Peyer's patch (tissue), 4 donors: ENCODE measurements at regions not wholly inside any gene's neighbourhood (a gene's known extent, or its start where the extent isn't known, plus 50 kb on each side); places are given as distances from the start of the nearest gene placed in this dataset.
"Not testable (repeated sequence)": the region's sequence is repeated elsewhere in the genome, so short reads cannot be mapped to it uniquely, and the experiment has no call there.

Experiments
- DNase-seq, 3 donors: peaks; one replicate each; pipeline ENCODE4 v3.0.0-alpha.2; 2017 to 2019
- H3K27ac ChIP-seq, 4 donors: fragments of 200-600 bp; sonication (generic); one replicate each; pipeline ENCODE4 v1.5.1; 2016 to 2019
- H3K27me3 ChIP-seq, 2 donors: fragments of 200-600 bp; sonication (generic); one replicate each; pipeline ENCODE4 v1.5.1; 2019
- H3K36me3 ChIP-seq, 3 donors: fragments of 200-600 bp; sonication (generic); one replicate each; pipeline ENCODE4 v1.5.1; 2016 to 2019
- H3K4me1 ChIP-seq, 4 donors: fragments of 200-600 bp; sonication (generic); one replicate each; pipeline ENCODE4 v1.5.1; 2016 to 2019
- H3K4me3 ChIP-seq, 4 donors: fragments of 200-600 bp; sonication (generic); 1 replicate in 3 of 4; 2 replicates in 1 of 4; pipeline ENCODE4 v1.5.1; 2016 to 2019; ENCODE audit warnings: mild to moderate bottlenecking in 1 of 4
- H3K9me3 ChIP-seq, 4 donors: fragments of 200-600 bp; sonication (generic); one replicate each; pipeline ENCODE4 v1.5.1; 2016 to 2019; ENCODE audit warnings: mild to moderate bottlenecking in 1 of 4
- CTCF ChIP-seq, 6 experiments: fragments of 450-650 bp in 4 of 6; fragments of 200-600 bp in 2 of 6; sonication (generic) in 1 of 6; IDR thresholded peaks; one replicate each; pipeline ENCODE4 v1.5.1; 2017 to 2019; ENCODE audit warnings: antibody characterized with exemption in 6 of 6, mild to moderate bottlenecking in 3 of 6, moderate library complexity in 1 of 6
- POLR2A ChIP-seq, 2 donors: fragments of 450-650 bp; IDR thresholded peaks; one replicate each; pipeline ENCODE4 v1.5.1; 2017; ENCODE audit warnings: antibody characterized with exemption in 2 of 2, mild to moderate bottlenecking in 2 of 2, moderate library complexity in 2 of 2

- TF ChIP-seq CTCF (IDR thresholded peaks at IDR 0.05) (no peak), POLR2A (IDR thresholded peaks at IDR 0.05) (peak in 1 of 2 donors; percentile 14)
- Histone ChIP-seq H3K4me1 (peaks cover 0 to 44% (median 4%) of the 10 kb centered on the region in 4 donors), H3K9me3 (no peaks in the 10 kb centered on the region), H3K27ac (peak overlapping the region in 3 of 4 donors; percentile 47 to 74 (median 71)), H3K27me3 (no peaks in the 10 kb centered on the region), H3K36me3 (no peaks in the 10 kb centered on the region), H3K4me3 (no peak overlapping the region)
- peak in 2 of 3 donors; percentile 50 to 74 for DNase-seq
These were observed 75.2 kb downstream of the KATNIP start for GRCh38 chr16:27625050-27625697.

- Histone ChIP-seq H3K4me3 (no peak overlapping the region), H3K27ac (peak overlapping the region in 1 of 4 donors; percentile 71), H3K36me3 (no peaks in the 10 kb centered on the region), H3K4me1 (peaks cover 0 to 44% (median 4%) of the 10 kb centered on the region in 4 donors), H3K9me3 (no peaks in the 10 kb centered on the region), H3K27me3 (no peaks in the 10 kb centered on the region)
- no peak for DNase-seq
- TF ChIP-seq POLR2A (IDR thresholded peaks at IDR 0.05) (no peak), CTCF (IDR thresholded peaks at IDR 0.05) (no peak)
These were observed 77.2 kb downstream of the KATNIP start for GRCh38 chr16:27627136-27627535.

GRCh38 chr16:27628241-27628942, 78.4 kb downstream of the KATNIP start:
- no peak for TF ChIP-seq CTCF (IDR thresholded peaks at IDR 0.05)
- no peak for TF ChIP-seq POLR2A (IDR thresholded peaks at IDR 0.05)
- DNase-seq = no peak
- H3K9me3 ChIP-seq = no peaks in the 10 kb centered on the region
- H3K27ac ChIP-seq = no peak overlapping the region
- peaks cover 0 to 44% (median 4%) of the 10 kb centered on the region in 4 donors for H3K4me1 ChIP-seq
- H3K27me3 ChIP-seq = no peaks in the 10 kb centered on the region
- no peaks in the 10 kb centered on the region for H3K36me3 ChIP-seq
- no peak overlapping the region for H3K4me3 ChIP-seq

- H3K4me1 ChIP-seq = peaks cover 0 to 39% (median 4%) of the 10 kb centered on the region in 4 donors
- DNase-seq, H3K4me3 ChIP-seq, H3K36me3 ChIP-seq, H3K9me3 ChIP-seq, H3K27ac ChIP-seq, H3K27me3 ChIP-seq: not testable (repeated sequence)
These were observed 79.1 kb downstream of the KATNIP start for GRCh38 chr16:27628943-27629462.

GRCh38 chr16:27632216-27632615, 82.3 kb downstream of the KATNIP start:
- no peaks in the 10 kb centered on the region for H3K9me3 ChIP-seq

More at GRCh38 chr16:27632216-27632615, 82.3 kb downstream of the KATNIP start:
- Histone ChIP-seq H3K4me3 (no peak overlapping the region), H3K36me3 (no peaks in the 10 kb centered on the region), H3K27ac (no peak overlapping the region), H3K4me1 (peaks cover 0 to 24% (median 0%) of the 10 kb centered on the region in 4 donors), H3K27me3 (no peaks in the 10 kb centered on the region)
- no peak for DNase-seq
- TF ChIP-seq CTCF (IDR thresholded peaks at IDR 0.05) (no peak), POLR2A (IDR thresholded peaks at IDR 0.05) (no peak)
